ENCODE measurements at regions not wholly inside any gene's neighbourhood (a gene's known extent, or its start where the extent isn't known, plus 50 kb on each side); places are given as distances from the start of the nearest gene placed in this dataset.
A peak's percentile ranks its signal among the peaks of the same experiment; 100 is the strongest.
"Not testable (repeated sequence)": the region's sequence is repeated elsewhere in the genome, so short reads cannot be mapped to it uniquely, and the experiment has no call there.

DNA sequence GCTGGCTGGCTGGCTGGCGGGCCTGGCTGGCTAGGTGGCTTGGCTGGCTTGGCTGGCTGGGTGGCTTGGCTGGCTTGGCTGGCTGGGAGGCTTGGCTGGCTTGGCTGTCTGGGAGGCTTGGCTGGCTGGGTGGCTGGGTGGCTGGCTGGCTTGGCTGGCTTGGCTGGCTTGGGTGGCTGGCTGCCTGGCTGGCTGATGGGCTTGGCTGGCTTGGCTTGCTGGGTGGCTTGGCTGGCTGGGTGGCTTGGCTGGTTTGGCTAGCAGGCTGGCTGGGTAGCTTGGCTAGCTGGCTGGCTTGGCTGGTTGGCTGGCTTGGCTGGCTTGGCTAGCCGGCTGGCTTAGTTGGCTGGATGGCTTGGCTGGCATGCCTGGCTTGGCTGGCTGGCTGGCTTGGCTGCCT is 2834.1 kb downstream of the RPIA start:
- DNase-seq: not testable (repeated sequence)

DNA sequence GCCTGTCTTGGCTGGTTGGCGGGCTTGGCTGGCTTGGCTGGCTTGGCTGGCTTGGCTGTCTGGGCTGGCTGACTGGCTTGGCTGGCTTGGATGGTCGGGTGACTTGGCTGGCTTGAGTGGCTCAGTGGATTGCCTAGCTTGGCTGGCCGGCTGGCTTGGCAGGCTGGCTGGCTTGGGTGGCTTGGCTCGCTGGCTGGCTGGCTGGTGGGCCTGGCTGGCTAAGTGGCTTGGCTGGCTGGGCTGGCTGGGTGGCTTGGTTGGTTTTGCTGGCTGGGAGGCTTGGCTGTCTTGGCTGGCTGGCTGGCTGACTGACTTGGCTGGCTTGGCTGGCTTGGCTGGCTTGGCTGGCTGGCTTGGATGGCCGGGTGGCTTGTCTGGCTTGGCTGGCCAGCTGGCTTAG is 2834.6 kb downstream of the RPIA start:
- not testable (repeated sequence) for DNase-seq

DNA sequence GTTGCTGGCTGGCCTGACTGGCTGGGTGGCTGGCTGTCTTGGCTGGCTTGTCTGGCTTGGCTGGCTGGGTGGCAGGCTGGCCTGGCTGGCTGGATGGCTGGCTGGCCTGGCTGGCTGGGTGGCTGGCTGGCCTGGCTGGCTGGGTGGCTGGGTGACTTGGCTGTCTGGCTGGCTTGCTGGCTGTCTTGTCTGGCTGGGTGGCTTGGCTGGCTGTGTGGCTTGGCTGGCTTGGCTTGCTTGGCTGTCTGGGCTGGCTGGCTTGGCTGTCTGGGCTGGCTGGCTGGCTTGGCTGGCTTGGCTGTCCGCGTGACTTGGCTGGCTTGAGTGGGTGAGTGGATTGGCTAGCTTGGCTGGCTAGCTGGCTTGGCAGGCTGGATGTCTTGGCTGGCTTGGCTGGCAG is 2835.6 kb downstream of the RPIA start:
- DNase-seq: not testable (repeated sequence)

DNA sequence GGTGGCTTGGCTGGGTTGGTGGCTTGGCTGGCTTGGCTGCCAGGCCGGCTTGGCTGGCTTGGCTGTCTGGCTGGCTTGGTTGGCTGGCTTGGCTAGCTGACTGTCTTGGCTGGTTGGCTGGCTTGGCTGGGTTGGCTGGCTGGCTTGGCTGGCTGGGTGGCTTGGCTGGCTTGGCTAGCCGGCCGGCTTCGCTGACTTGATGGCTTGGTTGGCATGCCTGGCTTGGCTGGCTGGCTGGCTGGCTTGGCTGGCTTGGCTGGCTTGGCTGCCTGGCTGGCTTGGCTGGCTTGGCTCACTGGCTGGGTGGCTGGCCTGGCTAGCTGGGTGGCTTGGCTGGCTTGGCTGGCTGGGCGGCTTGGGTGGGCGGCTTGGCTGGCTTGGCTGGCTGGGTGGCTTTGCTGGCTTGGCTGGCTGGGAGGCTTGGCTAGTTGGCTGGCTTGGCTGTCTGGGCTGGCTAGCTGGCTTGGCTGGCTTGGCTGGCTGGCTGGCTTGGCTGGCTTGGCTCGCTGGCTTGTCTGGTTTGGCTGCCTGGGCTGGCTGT is 2836.1 kb downstream of the RPIA start:
- peak; percentile 30 for DNase-seq

DNA sequence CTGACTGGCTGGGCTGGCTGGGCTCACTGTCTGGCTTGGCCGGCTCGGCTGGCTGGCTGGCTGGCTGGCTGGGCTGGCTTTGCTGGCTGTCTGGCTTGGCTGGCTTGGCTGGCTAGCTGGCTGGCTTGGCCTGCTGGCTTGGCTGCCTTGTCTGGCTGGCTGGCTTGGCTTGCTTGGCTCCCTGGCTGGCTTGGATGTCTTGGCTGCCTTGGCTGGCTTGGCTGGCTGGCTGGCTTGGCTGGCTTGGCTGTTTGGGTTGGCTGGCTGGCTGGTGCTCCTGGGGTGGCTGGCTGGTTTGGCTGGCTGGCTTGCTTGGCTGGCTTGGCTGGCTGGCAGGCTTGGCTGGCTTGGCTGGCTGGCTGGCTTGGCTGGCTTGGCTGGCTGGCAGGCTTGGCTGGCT is 2836.9 kb downstream of the RPIA start:
- peak; percentile 35 for DNase-seq

DNA sequence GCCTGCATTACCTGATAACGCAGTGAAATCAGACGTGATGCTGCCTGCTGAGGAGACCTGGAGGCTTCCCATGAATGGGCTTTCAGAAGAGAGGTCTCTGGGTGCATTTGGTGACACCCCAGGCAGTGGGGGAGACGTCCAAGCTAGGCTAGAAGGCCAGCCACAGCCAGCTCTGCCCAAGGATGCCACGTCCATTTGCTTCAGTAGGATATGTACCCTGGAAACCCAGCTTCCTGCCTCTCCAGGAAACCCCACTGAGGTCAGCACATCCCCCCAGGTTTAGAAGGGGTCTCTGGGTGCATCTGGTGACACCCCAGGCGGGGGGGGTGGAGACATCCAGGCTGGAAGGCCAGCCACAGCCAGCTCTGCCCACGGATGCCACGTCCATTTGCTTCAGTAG is 2844.6 kb downstream of the RPIA start:
- not testable (repeated sequence) for DNase-seq

DNA sequence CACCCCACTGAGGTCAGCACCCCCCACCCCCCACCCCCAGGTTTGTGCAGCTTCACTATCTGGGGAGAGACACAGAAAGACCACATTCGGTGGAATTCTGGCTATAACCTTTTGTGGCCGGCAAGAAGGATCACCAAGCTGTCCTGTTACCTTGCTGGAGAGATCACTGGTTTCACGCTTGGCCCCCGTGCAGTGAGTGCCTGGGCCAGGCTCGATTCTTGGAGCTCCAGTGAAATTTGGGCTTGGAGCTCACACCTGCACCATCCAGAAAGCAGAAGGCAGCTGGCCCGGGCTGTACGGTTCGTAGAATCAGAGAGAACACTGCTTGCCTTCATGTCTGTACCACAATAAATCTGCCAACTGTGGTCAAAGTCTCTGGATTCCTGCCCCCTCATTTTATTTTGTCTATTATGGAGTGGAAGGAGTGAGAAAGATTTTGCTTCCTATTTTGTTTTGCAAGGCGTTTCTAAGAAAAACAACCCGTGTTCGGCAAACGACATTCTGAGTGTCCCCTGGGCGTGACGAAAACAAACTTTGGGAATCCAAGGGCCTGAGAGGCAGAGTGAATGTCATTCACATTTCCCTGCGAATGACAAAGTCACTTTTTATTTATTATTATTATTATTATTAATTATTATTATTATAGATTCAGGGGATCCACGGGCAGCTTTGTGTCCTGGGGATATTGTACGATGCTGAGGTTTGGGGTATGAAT is 2845.2 kb downstream of the RPIA start:
- not testable (repeated sequence) for DNase-seq

DNA sequence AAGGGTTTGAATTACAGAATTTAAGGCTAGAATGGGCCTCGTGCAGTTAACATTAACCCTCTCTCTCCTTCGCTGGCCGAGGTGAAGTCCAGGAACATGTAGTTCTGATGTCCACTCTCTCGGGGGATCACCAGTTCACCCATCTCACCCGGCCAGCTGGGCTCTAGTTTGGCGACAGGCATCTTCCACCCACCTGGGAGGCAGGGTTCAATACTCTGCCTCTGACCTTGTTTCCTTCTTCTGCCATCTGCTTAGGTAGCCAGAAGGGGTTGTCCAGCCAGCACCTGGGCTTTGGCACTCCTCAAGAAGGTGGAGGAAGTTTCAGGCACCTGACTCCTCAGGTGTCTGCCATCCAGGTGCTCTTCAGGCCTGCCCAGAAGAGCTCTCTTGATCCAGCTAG is 2857.8 kb downstream of the RPIA start:
- DNase-seq: not testable (repeated sequence)

DNA sequence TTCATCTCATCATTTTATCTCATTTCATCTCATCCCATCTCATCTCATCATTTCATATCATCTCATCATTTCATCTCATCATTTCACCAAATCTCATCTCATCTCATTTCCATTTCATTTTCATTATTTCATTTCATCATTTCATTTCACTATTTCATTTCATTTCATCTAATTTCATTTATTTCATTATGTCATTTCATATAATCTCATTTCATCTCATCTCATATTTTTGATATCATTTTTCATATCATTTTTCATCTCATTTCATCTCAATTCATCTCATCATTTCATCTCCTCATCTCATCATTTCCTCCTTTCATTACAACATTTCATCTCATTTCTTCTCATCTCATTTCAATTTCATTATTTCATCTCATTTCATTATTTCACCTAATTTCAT is 2866.8 kb downstream of the RPIA start:
- not testable (repeated sequence) for DNase-seq

DNA sequence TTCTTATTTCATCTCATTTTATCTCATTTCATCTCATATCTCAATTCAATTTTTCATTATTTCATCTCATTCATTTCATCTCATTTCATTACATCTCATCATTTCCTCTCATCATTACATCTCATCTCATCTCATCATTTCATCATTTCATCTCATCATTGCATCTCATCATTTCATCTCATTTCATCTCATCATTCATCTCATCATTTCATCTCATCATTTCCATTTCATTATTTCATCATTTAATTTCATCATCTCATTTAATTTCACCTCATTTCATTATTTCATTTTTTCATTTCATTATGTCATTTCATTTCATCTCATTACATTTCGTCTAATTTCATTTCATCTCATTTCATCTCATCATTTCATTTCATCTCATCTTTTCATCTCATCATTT is 2867.8 kb downstream of the RPIA start:
- not testable (repeated sequence) for DNase-seq

DNA sequence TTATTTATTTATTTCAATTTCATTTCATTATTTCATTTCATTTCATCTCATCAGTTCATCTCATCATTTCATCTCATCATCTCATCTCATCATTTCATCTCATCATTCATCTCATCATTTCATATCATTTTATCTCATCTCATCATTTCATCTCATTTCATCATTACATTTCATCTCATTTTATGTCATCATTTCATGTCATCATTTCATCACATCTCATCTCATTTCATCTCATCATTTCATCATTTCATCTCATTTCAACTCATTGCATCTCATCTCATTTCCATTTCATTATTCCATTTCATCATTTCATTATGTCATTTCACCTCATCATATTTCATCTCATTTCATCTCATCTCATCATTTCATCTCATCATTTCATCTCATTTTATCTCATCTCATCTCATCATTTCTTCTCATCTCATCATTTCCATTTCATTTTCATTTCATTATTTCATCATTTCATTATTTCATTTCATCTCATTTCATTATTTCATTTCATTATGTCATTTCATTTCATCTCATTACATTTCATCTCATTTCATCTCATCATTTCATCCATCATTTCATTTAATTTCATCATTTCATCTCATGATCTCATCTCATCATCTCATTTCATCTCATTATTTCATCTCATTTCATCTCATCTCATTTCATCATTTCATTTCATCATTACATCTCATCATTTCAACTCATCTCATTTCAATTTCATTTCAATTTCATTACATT is 2868.6 kb downstream of the RPIA start:
- not testable (repeated sequence) for DNase-seq

DNA sequence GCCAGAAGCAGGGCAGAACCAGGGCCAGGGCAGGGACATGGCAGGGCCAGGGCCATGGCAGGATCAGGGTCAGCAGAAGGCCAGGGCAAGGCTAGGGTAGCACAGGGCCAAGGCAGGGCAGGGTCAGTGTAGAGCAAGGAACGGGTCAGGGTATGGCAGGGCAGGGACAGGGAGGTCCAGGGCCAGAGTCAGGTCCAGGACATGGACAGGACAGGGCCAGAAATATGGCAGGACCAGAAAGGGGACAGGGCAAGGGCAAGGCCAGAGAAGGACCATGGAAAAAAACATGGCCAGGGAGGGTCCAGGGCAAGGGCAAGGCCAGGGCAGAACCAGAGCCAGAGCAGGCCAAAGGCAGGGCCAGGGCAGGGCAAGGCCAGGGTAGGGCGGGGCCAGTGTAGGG is 2870.7 kb downstream of the RPIA start:
- not testable (repeated sequence) for DNase-seq

DNA sequence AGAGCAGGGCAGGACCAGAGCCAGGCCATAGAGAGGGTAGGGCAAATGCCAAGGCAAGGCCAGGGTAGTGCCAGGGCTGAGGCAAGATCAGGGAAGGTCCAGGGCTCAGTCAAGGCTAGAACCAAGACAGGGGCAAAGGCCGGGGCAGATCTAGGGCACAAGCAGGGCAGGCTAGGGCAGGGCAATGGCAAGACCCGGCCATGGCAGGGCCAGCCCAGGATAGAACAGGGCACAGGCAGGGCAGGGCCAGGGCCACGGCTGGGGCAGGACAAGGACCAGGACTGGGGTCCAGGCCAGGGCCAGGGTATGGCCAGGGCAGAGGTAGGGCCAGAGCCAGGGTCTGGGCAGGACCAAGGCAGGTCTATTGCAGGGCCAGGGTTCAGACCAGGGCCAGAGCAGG is 2873.2 kb downstream of the RPIA start:
- DNase-seq: not testable (repeated sequence)

DNA sequence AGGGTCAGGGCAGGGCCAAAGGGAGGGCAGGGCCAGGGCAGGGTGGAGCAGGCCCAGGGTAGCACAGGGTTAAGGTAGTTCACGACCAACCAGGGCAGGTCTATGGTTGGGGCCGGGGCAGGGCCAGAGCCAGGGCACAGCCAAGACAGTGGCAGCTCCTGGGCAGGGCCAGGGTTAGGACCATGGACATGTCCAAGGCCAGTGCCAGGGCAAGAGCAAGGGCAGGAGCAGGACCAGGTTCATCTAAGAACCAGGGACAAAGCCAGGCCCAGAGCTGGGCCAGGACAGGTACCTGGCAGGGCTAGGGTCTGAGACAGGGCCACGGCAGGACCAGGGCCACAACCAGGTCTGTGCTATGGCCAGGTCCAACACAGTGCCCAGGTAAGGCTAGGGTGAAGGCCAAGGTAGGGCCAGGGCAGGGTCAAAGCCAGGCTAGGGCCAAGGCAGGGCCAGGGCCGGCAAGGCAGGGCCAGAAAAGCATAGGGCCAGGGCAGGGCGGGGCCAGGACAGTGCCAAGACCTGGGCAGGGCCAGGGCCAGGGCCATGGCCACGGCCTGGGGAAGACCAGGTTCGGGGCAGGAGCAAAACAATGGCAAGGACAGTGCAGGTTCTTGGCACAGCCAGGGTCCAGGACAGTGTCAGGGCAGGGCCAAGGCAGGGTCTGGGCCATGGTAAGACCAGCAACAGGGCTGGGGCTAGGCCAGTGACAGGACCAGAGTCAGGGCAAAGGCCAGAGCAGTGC is 2874.4 kb downstream of the RPIA start:
- not testable (repeated sequence) for DNase-seq

DNA sequence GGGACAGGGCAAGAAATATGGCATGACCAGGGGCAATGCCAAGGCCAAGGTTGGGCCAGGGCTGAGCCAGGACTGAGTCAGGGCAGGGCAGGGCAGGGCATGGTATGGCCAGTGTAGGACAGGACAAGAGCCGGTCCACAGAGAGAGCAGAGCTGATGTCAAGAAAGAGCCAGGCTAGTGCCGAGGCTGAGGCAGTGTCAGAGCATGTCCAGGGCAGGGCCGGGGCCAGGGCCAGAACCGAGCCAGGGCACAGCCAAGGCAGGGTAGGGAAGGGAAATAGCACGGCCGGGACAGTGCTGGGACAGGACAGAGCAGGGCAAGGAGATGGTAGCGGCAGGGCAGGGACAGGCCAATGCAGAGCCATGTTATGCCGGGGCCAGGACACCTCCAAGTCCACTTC is 2875.1 kb downstream of the RPIA start:
- DNase-seq: not testable (repeated sequence)

DNA sequence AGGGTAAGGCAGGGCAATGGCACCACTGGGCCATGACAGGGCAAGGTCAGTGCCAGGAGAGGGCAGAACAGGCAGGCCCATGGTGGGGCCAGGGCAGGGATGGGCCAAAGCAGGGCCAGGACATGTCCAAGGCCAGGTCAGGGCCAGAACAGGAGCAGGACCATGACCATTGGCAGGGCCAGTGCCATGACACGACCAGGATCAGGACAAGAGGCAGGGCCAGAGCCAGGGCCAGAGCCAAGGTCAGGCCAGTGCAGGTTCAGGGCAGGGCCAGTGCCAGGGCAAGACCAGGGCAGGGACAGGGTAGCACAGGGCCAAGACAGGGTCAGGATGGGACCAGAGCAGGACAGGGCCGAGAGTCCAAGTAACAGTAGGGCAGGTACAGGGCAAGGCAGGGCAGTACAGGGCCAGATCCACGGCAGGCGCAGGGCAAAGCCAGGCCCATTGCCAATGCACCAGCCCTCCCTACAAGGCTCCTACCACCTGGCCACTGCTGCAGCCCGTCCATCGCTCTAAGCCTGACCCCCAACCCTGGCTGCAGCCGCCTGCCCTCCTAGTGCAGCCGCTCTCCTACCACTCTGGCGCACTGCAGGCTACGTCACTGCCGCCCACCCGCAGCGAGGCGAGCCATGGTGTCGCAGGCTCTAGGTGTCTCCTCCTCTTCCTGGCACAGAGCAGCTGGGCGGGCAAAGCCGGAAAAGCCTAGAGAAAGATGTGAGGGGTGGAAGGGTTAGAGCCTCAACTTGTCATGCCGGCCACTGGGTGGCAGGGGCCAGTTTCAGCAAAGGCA is 2876.3 kb downstream of the RPIA start:
- not testable (repeated sequence) for DNase-seq

DNA sequence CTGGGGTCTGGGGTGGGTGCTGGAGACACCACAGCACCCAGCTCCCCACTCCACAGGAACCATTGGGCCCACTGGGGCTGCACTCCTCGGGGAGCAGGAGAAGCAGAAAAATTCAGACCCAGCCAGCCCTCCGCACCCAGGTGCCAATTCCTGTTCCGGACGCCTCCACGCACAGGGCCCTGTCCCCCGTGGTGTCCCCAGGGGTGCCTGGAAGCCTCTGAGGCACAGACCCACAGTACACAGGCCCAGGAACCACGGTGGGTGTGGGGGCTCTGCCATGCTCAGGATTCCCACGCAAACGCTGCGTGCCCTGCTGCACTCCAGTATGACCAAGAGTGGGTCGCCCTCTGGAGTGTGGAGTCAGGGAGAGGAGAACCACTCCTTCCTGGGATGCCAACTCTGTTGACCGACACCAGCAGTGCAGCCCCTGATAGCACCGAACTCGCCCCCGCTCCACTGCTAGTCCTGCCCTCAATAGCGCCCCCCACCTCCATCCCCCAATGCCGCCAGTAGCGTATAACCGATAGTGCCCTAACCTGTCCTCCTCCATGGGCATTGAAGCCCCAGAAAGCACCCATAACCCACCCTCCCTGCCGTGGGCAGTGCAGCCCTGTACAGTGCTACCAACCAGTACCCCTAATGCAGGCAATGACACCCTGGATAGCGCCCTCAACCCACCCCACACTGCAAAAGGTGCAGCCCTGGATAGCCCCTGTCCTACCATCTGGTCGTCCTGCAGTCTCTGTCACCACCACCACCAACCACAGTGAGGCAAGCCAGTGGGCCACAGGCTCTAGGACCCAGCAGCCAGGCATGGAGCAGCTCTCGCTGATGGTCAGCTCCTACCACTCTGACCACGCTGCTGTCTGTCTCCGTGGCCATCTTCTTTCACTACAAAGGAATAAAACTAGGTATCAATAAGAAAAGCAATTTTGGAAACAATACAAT is 2877.2 kb downstream of the RPIA start:
- not testable (repeated sequence) for DNase-seq

DNA sequence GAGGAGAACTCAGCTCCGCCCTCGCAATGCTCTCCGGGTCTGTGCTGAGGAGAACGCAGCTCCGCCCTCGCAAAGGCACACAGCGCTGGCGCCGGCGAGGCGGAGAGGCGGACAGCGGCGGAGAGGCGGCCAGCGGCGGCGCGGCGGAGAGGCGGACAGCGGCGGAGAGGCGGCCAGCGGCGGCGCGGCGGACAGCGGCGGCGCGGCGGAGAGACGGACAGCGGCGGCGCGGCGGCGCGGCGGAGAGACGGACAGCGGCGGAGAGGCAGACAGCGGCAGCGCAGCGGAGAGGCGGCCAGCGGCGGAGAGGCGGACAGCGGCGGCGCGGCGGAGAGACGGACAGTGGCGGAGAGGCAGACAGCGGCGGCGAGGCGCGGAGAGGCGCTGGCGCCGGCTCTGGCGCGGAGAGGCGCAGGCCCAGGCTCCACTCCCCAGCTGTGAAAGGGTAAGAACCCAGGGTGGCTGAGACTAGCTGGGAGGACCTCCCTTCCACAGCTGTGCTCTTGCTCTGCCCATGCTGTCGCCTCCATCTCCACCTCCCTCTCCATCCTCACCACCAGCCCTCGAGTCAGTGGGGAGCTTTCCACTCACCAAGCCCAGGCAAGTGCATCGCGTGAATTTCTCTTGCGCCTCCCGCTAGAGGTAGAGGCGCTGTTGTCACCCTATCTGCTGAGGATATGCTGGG is 2879.9 kb downstream of the RPIA start:
- DNase-seq: peak; percentile 45

DNA sequence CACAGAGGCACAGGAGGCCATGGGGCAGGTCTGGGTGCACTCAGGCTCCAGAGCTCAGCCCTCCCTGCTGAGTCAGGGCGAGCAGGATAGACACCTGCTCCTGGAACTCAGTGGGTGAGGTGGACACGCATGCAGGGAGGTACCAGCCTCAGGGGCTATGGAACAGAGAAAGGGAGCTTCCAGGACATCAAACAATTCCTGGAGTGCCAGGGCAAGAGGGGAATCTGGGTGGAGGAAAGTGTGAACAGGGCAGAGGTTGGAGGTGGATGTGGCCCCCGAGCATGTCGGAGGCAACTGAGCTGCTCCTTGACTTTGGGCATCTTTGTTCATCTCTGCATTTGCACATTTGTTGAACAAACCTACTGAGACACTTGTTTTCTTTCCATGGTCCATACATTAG is 2881.5 kb downstream of the RPIA start:
- DNase-seq: not testable (repeated sequence)

DNA sequence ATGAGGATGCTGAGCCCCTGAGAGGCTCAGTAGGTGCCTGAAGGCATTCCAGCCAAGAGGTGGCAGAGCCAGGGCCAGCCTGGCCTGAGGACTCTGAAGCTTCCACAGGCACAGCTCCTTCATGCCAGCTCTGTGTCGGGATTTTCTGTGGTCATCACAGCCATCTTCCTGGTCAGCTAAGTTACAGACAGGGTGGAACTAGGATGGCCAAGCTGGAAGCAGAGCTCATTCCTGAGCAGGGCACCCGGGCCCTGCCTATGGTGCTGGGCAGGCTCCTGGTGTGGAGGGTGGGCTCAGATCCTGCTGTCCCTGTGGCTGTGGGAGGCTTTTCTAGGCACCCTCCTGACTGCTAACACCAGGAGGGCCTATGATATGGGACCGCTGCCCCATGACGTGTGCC is 2882.3 kb downstream of the RPIA start:
- peak; percentile 30 for DNase-seq

DNA sequence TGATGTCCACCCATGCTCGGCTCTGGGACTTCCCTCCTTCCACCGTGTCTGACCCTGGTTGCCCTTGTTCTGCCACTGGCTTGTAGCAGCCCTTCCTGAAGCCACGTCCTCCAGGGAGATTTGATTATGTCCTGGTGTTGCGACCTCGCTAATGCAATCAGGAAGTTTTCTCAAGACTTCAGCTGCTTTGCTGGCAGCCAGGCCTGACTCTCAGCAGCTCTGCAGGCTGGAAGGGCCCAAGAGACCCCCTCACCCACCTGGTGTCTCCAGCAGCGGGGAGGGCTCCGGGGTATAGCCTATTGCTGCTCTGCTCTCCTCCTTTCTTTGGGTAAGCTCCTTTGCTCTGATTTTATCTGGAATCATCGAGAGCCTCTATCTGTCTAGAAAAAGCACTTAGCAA is 2882.8 kb downstream of the RPIA start:
- not testable (repeated sequence) for DNase-seq
